ENCODE measurements at regions not wholly inside any gene's neighbourhood (a gene's known extent, or its start where the extent isn't known, plus 50 kb on each side); places are given as distances from the start of the nearest gene placed in this dataset.

DNA sequence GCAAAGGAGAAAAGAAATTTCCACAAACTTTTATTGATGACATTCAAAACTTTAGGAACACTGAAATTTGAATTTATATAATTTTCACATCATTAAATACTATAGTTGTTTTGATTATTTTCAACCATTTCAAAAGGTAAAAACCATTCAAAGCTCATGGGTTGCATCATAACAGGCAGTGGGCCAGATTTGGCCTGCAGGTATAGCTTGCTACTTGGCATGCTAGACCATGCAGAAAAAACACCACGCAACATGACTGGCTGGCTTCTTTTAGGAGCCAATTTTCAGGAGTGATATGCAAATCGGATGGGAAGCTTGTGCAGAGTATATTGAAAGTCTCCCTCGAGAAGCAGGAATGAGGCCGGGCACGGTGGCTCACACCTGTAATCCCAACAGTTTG, 144.8 kb downstream of the GLUL start:
- no peak for DNase-seq (ENCODE audit: low spot score)
- no peaks in the 10 kb centered on the region for H3K9me3 Mint-ChIP-seq
- peaks cover 0 to 18% of the 10 kb centered on the region in 2 donors for H3K4me1 Mint-ChIP-seq (ENCODE audit: low read depth in 2 of 2)
- peaks cover 3 to 15% of the 10 kb centered on the region in 2 donors for H3K27me3 Mint-ChIP-seq
- H3K27ac Mint-ChIP-seq: no peak overlapping the region
- H3K4me3 Mint-ChIP-seq: no peak overlapping the region
- peaks cover 5% of the 10 kb centered on the region for H3K36me3 Mint-ChIP-seq
- ATAC-seq: no peak

DNA sequence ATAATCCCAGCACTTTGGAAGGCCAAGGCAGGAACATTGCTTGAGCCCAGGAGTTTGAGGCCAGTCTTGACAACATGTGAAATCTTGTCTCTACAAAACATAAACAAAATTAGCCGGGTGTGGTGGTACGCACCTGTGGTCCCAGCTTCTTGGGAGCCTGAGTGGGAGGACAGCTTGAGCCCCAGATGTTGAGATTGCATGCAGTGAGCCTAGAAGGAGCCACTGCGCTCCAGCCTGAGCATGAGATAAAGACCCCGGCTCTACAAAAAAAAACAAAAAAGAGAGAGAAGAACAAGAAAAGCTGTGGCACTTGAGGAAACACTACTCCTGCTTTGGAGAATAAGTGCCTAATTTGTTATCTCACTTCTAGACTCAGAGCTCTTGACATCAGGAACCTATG, 146.6 kb downstream of the GLUL start:
- H3K27ac Mint-ChIP-seq: no peak overlapping the region
- no peak overlapping the region for H3K4me3 Mint-ChIP-seq
- ATAC-seq: no peak
- H3K4me1 Mint-ChIP-seq (ENCODE audit: low read depth in 2 of 2): peaks cover 0 to 15% of the 10 kb centered on the region in 2 donors
- peaks cover 5% of the 10 kb centered on the region for H3K36me3 Mint-ChIP-seq
- DNase-seq (ENCODE audit: low spot score): no peak
- H3K27me3 Mint-ChIP-seq: peaks cover 7 to 23% of the 10 kb centered on the region in 2 donors
- H3K9me3 Mint-ChIP-seq: no peaks in the 10 kb centered on the region

DNA sequence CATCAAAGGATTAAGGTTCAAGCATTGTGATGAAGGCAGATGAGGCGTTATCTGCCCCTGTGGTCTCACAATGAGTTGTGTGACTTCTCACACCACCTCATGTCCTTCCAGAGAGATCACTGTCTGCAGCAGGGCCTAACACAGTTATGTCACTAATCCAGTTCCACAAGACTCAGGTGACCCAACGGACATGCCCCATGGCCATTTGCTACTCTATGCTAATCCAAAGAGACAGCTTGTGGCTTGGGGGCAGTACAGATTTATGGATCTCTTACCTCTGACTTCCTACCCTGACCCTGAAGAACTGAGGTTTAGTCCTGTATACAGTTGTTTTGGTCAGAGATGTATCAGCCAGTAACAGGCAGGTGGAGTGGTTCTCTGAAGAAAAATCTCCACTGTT, 147.1 kb downstream of the GLUL start:
- DNase-seq (ENCODE audit: low spot score): no peak
- no peaks in the 10 kb centered on the region for H3K9me3 Mint-ChIP-seq
- H3K27me3 Mint-ChIP-seq: peaks cover 7 to 23% of the 10 kb centered on the region in 2 donors
- peaks cover 0 to 11% of the 10 kb centered on the region in 2 donors for H3K4me1 Mint-ChIP-seq (ENCODE audit: low read depth in 2 of 2)
- H3K36me3 Mint-ChIP-seq: peaks cover 5% of the 10 kb centered on the region
- H3K27ac Mint-ChIP-seq: no peak overlapping the region
- no peak for ATAC-seq
- no peak overlapping the region for H3K4me3 Mint-ChIP-seq

DNA sequence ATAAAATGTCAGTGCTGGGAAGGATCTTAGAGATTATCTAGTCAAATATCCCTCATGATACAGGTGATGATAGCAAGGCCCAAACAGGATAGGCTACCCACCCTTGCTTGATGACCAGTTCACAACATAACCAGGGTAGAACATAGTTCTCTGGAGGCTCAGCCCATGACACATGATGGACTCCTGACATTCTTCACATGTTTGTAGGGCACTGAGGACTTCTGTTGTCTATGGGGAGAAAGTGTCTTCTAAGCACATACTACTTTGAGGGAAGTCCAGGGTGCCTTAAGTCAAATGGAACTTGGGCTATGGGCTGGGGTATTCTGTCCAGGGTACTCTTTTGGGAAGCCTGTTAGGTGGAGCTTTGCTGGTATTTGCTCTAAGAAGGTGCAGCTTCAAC, 148.9 kb downstream of the GLUL start:
- ATAC-seq (no peak), DNase-seq (ENCODE audit: low spot score) (no peak)
- H3K27ac Mint-ChIP-seq: no peak overlapping the region
- H3K27me3 Mint-ChIP-seq: peaks cover 7 to 22% of the 10 kb centered on the region in 2 donors
- no peaks in the 10 kb centered on the region for H3K9me3 Mint-ChIP-seq
- H3K36me3 Mint-ChIP-seq: peaks cover 5% of the 10 kb centered on the region
- H3K4me3 Mint-ChIP-seq: no peak overlapping the region
- no peaks in the 10 kb centered on the region for H3K4me1 Mint-ChIP-seq (ENCODE audit: low read depth in 2 of 2)

DNA sequence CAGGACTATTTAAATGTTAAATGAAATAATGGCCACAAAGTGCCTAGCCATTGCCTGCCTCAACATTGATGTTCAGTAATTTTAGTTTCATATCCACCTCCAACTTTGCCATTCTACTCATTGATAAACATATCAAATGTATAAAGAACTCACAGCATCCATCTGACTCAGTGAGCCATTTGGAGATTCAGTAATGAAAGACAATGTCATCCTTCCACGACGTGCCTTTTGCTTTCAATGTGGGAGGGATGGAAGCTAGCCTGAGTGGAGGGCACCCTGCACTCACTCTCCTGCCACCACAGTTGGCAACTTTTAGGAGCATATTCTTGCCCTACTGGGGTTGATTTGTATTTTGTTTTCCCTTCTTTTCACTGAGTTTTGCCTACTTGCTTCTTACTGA, 151.5 kb downstream of the GLUL start:
- DNase-seq (ENCODE audit: low spot score) (no peak), ATAC-seq (no peak)
- Mint-ChIP-seq H3K36me3 (no peaks in the 10 kb centered on the region), H3K27me3 (peaks cover 4 to 7% of the 10 kb centered on the region in 2 donors), H3K9me3 (no peaks in the 10 kb centered on the region), H3K4me1 (ENCODE audit: low read depth in 2 of 2) (peaks cover 0 to 6% of the 10 kb centered on the region in 2 donors), H3K27ac (no peak overlapping the region), H3K4me3 (no peak overlapping the region)

DNA sequence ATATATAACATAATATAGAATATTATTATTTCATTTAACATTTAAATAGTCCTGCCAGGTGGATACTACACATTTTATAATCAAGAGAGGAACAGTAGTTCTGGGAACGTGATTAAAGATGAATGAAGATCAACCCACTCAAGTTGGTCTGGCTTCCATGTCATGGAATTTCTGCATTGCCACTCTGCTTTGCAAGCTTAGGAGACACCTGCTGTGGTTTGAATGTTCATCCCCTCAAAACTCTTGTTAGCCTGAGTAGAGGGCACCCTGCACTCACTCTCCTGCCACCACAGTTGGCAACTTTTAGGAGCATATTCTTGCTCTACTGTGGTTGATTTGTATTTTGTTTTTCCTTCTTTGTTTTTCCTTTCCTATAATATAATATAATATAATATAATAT, 153.2 kb downstream of the GLUL start:
- ATAC-seq (no peak), DNase-seq (ENCODE audit: low spot score) (no peak)
- no peak overlapping the region for H3K27ac Mint-ChIP-seq
- no peaks in the 10 kb centered on the region for H3K9me3 Mint-ChIP-seq
- no peaks in the 10 kb centered on the region for H3K36me3 Mint-ChIP-seq
- peaks cover 4 to 7% of the 10 kb centered on the region in 2 donors for H3K27me3 Mint-ChIP-seq
- H3K4me1 Mint-ChIP-seq (ENCODE audit: low read depth in 2 of 2): peaks cover 0 to 6% of the 10 kb centered on the region in 2 donors
- no peak overlapping the region for H3K4me3 Mint-ChIP-seq

DNA sequence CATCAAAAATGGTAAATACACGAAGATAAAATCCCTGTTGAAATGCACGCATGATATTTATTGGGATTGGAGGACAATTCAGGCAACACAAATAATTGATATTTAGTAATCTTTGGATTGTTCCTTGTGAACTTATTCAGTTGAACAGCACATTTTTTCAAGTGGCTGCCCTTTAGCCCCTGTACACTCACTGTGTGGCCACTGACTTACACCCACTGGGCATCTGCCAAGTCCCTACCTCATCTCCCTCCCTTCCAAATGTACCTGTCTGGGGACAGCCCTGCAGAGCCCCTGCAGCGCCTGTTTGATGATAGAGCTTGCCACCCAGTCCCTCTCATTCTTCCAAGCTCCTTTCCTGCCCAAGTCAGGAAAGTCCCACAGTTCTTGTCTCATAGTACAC, 154.3 kb downstream of the GLUL start:
- H3K4me3 Mint-ChIP-seq: no peak overlapping the region

DNA sequence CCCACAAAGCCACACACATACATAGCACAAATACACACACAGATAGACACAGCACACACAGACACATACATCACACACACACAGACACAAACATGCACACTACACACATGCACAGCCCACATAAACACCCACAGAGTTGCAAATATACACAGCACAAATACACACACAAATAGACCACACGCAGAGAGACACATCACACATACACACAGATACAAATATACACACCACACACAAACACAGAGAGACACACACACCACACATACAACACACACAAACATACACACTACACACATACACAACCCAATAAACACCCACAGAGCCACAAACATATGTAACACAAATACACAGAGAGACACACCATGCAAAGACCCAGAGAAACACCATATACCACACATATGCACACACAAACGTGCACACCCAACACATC, 154.9 kb downstream of the GLUL start:
- peaks cover 6 to 7% of the 10 kb centered on the region in 2 donors for H3K27me3 Mint-ChIP-seq
- H3K9me3 Mint-ChIP-seq: no peaks in the 10 kb centered on the region
- H3K36me3 Mint-ChIP-seq: no peaks in the 10 kb centered on the region
- DNase-seq (ENCODE audit: low spot score) (no peak), ATAC-seq (peak in 1 of 2 donors; percentile 13)
- peaks cover 0 to 6% of the 10 kb centered on the region in 2 donors for H3K4me1 Mint-ChIP-seq (ENCODE audit: low read depth in 2 of 2)
- H3K27ac Mint-ChIP-seq: no peak overlapping the region
- H3K4me3 Mint-ChIP-seq: no peak overlapping the region

More for the DNA sequence above, 154.3 kb downstream of the GLUL start:
- Mint-ChIP-seq H3K9me3 (no peaks in the 10 kb centered on the region), H3K27me3 (peaks cover 4 to 7% of the 10 kb centered on the region in 2 donors), H3K36me3 (no peaks in the 10 kb centered on the region), H3K27ac (no peak overlapping the region), H3K4me1 (ENCODE audit: low read depth in 2 of 2) (peaks cover 0 to 6% of the 10 kb centered on the region in 2 donors)
- ATAC-seq (no peak), DNase-seq (ENCODE audit: low spot score) (no peak)

DNA sequence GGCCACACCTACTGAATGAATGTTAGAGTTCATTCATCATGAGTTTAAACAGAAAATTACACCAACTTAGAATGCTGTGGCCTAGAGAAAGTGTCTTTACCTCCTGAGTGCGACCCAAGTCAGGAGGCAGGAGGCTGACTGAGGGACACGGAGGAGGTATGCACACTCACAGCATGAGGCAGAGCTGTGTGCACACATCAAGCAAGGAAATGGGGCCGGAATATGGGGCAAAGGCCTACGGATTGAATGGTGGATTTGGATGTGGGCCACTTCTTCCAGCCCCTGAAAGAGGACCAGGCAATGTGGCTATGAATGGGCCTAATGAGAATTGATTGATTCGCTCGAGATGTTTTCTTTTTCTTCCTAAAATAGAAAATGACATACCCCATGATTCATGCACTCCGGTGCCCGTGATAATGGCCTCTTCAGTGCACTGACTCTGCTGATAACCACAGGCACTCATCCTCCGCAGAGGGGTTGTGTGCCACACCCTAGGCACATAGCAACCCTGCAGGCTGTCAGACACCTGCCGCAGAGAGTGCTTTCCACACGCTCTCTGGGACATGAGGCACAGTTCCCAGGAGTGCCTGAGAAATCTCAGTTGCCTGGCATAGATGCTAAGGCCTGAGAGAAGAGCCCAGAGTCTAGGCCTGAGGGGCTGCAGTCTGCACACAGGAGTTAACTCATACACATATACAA, 155.5 kb downstream of the GLUL start:
- ATAC-seq: peak; percentile 17 to 40
- no peak overlapping the region for H3K4me3 Mint-ChIP-seq

DNA sequence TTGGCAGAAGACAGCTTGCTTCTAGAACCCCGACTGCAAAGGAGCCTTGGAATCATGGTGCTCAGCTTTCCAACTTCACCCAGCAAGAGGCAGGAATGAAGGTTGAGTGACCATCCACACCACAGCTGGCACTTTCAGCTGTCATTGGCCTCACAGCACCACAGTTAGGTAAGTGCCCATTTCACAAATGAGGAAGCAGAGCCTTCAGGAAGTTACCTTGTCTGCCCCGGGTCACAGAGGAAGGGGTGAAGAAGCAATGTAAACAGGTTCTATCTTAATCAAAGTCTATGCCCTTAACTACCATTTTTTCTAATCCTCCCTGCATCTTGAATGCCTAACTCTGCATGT, 156.0 kb downstream of the GLUL start:
- peaks cover 0 to 6% of the 10 kb centered on the region in 2 donors for H3K4me1 Mint-ChIP-seq (ENCODE audit: low read depth in 2 of 2)
- H3K36me3 Mint-ChIP-seq: no peaks in the 10 kb centered on the region
- DNase-seq (ENCODE audit: low spot score) (no peak), ATAC-seq (no peak)
- H3K9me3 Mint-ChIP-seq: no peaks in the 10 kb centered on the region
- H3K4me3 Mint-ChIP-seq: no peak overlapping the region
- peaks cover 4 to 8% of the 10 kb centered on the region in 2 donors for H3K27me3 Mint-ChIP-seq
- H3K27ac Mint-ChIP-seq: no peak overlapping the region

More for the DNA sequence above, 155.5 kb downstream of the GLUL start:
- Mint-ChIP-seq H3K9me3 (no peaks in the 10 kb centered on the region), H3K4me1 (ENCODE audit: low read depth in 2 of 2) (peaks cover 0 to 6% of the 10 kb centered on the region in 2 donors), H3K36me3 (no peaks in the 10 kb centered on the region), H3K27me3 (peaks cover 7 to 9% of the 10 kb centered on the region in 2 donors), H3K27ac (no peak overlapping the region)
- no peak for DNase-seq (ENCODE audit: low spot score)

DNA sequence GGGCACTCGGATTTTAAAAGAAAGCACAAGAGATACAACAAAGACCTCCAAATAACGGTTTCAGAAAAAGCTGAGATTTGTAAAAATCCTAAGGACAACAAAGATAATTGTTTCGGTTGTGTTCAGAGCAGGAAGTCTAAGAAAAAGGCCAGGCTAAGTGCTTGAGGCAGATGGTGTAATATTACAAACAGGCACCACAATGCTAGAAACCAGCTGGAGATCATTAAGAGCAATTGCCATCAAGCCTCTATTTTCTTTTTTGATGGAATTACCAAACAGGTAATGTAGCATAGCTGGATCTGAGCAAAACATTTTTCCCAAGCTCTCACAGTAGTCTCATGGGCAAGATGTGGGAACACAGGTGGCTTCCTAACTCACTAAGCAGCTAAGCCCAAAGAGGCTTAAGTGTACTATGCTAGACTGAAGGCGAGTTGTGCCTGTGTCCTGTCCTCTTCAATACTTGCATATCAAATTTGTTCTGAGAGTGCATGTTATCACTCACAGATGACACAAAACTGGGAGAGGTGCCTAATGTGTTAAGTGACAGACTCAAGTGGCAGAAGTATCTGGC, 161.6 kb downstream of the GLUL start:
- Mint-ChIP-seq H3K4me3 (no peak overlapping the region), H3K4me1 (ENCODE audit: low read depth in 2 of 2) (no peaks in the 10 kb centered on the region), H3K27ac (no peak overlapping the region), H3K27me3 (peaks cover 7 to 9% of the 10 kb centered on the region in 2 donors), H3K36me3 (no peaks in the 10 kb centered on the region), H3K9me3 (no peaks in the 10 kb centered on the region)
- DNase-seq (ENCODE audit: low spot score) (no peak), ATAC-seq (no peak)

DNA sequence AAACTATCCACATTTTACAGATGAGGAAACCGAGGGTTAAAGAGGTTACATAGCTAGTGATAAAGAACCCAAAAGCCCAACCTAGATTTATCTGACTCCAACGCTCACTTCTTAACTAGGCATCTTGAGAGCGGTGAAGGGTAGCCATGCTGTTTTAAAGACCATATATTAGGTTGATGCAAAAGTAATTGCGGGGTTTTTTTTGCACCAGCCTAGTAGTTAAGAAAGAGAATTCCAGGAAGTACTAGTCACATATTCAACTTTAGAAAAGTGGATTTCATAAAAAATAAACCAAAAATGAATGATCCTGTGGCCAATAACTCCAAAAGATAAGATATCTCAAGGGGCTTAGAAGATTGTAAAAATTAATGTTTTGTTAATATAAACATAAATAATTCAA, 162.1 kb downstream of the GLUL start:
- Mint-ChIP-seq H3K9me3 (no peaks in the 10 kb centered on the region), H3K27me3 (peaks cover 7 to 9% of the 10 kb centered on the region in 2 donors), H3K27ac (no peak overlapping the region), H3K36me3 (no peaks in the 10 kb centered on the region), H3K4me1 (ENCODE audit: low read depth in 2 of 2) (no peaks in the 10 kb centered on the region), H3K4me3 (no peak overlapping the region)
- no peak for ATAC-seq
- DNase-seq (ENCODE audit: low spot score): no peak

DNA sequence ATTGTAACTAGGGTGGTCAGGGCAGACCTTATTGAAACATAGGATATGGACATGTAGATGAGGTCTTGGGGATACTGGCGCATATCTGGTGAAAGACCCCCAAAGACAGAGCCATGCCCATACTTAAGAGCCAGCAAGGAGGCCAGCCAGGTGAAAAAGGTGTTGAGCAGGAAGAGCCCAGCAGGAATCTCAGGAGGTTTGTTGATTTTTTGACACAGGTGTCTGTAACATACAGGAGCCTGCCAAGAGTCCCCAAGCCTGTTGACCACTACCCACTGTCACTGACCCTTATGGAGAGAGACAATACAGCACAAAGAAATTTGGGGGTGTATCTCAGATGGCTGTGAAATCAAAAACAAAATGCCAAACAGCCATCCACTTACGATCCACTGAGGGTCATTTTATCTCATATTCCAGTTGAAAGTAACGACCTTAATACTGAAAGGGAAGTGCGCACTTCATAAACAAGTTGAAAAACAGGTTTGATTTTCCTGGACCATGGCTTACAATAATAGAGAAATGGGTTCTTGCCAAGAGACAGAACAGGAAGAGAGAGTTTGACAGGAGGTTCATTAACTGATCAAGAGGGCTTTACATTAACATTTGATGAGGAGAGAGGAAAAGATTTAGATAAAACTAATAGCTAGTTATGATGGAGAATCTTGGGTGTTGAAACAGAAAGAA, 163.6 kb downstream of the GLUL start:
- Mint-ChIP-seq H3K27ac (no peak overlapping the region), H3K9me3 (no peaks in the 10 kb centered on the region), H3K4me3 (no peak overlapping the region), H3K36me3 (peaks cover 8% of the 10 kb centered on the region), H3K27me3 (peaks cover 9 to 19% of the 10 kb centered on the region in 2 donors), H3K4me1 (ENCODE audit: low read depth in 2 of 2) (no peaks in the 10 kb centered on the region)
- ATAC-seq: no peak
- DNase-seq (ENCODE audit: low spot score): no peak

DNA sequence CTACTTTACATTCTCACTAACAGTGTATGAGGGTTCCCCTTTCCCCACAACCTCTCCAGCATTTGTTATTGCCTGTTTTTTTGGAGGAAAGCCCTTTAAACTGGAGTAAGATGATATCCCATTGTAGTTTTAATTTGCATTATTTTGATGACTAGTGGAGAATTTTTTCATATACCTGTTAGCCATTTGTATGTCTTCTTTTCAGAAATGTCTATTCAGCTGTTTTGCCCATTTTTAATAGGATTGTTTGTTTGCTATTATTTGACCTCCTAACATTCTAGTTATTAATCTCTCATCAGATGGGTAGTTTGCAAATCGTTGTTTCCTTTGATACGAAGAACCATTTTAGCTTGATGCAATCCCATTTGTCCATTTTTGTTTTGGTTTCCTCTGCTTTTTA, 165.0 kb downstream of the GLUL start:
- peaks cover 14 to 28% of the 10 kb centered on the region in 2 donors for H3K27me3 Mint-ChIP-seq

More for the DNA sequence above, 165.0 kb downstream of the GLUL start:
- no peak for ATAC-seq
- H3K4me1 Mint-ChIP-seq (ENCODE audit: low read depth in 2 of 2): no peaks in the 10 kb centered on the region
- H3K27ac Mint-ChIP-seq: no peak overlapping the region
- peaks cover 7% of the 10 kb centered on the region for H3K9me3 Mint-ChIP-seq
- H3K36me3 Mint-ChIP-seq: peaks cover 18% of the 10 kb centered on the region
- no peak for DNase-seq (ENCODE audit: low spot score)
- no peak overlapping the region for H3K4me3 Mint-ChIP-seq

Measured in natural killer cell treated with Interleukin-12 subunit alpha and Interleukin-12 subunit beta and Interleukin-15 and Interleukin-18, amount 100 ng/mL, for 72 hours (primary cell).